HepG2 (cell line): ENCODE measurements at regions not wholly inside any gene's neighbourhood (a gene's known extent, or its start where the extent isn't known, plus 50 kb on each side); places are given as distances from the start of the nearest gene placed in this dataset.

Experiments used
- ATAC-seq: fragments of 200-7000 bp; cut with Tn5 transposase; 3 replicates; pipeline ENCODE4 v1.9.1; 2020; ENCODE audit warnings: mild to moderate bottlenecking, moderate library complexity
- BruUV-seq: library from RNA; stranded (reverse); fragments of 400-500 nt; replicated peaks from 2 replicates; lab custom pipeline; 2021; lab: Mats Ljungman, UMichigan
- CTCF ChIA-PET: fragments of 300-600 bp; formaldehyde crosslinking; extraction: SDS; loops from one replicate; lab custom pipeline; 2021; ENCODE audit warnings: low total read pairs, inconsistent platforms, low intra/inter-chr PET ratio; lab: Yijun Ruan, JAX
- POLR2A ChIA-PET: fragments of 350-600 bp; sonication (Branson Sonifier 250); formaldehyde crosslinking; loops from one replicate; lab custom pipeline; 2020; ENCODE audit warnings: antibody characterized with exemption, inconsistent platforms; lab: Yijun Ruan, JAX
- DNase-seq: peaks from one replicate; pipeline ENCODE4 v3.0.0-alpha.2; 2015; ENCODE audit warnings: low spot score
- FAIRE-seq: peaks from 3 replicates; lab custom pipeline; 2011; peaks lifted over from hg19 to GRCh38; lab: Jason Lieb, UNC
- H2AFZ ChIP-seq: one replicate; pipeline ENCODE4 v1.6.1; 2011; ENCODE audit warnings: low read length, inconsistent platforms
- H3K27ac ChIP-seq: fragments of 300-600 bp; 3 replicates; pipeline ENCODE4 v1.8.0; 2011; ENCODE audit warnings: mixed run types, mild to moderate bottlenecking, mixed read lengths, low read length, inconsistent platforms; ENCODE audit not compliant: insufficient read depth; ENCODE audit errors: extremely low read length
- H3K27me3 ChIP-seq, 2 experiments: fragments of 200-600 bp in 1 of 2; 2 replicates in 1 of 2; 3 replicates in 1 of 2; pipeline versions ENCODE4 v1.6.0 to v1.8.0; 2011; ENCODE audit warnings: low read length in 2 of 2, mild to moderate bottlenecking in 2 of 2, moderate library complexity in 2 of 2, inconsistent platforms in 1 of 2; ENCODE audit not compliant: insufficient read depth in 2 of 2, control insufficient read depth in 1 of 2
- H3K36me3 ChIP-seq, 2 experiments: fragments of 200-600 bp in 1 of 2; replicated peaks in 1 of 2; 2 replicates in 1 of 2; 3 replicates in 1 of 2; pipeline versions ENCODE4 v1.5.1 to v1.8.0; 2011; ENCODE audit warnings: low read length in 2 of 2, inconsistent platforms in 1 of 2; ENCODE audit not compliant: insufficient read depth in 2 of 2, control insufficient read depth in 1 of 2
- H3K4me1 ChIP-seq: 2 replicates; pipeline ENCODE4 v1.5.1; 2012; ENCODE audit warnings: low read length, inconsistent platforms; ENCODE audit not compliant: insufficient read depth
- H3K4me2 ChIP-seq: 2 replicates; pipeline ENCODE4 v1.6.0; 2011; ENCODE audit warnings: low read depth, low read length, inconsistent platforms
- H3K4me3 ChIP-seq, 3 experiments: fragments of 200-600 bp in 1 of 3; sonication (generic), shearing (Covaris generic) in 1 of 3; replicated peaks in 1 of 3; 2 replicates each; pipeline ENCODE4 v1.5.1; 2011 to 2016; ENCODE audit warnings: low read length in 3 of 3, inconsistent platforms in 2 of 3, low read depth in 2 of 3, mild to moderate bottlenecking in 2 of 3, control low read depth in 1 of 3, mixed read lengths in 1 of 3; ENCODE audit not compliant: insufficient read depth in 1 of 3
- H3K79me2 ChIP-seq: one replicate; pipeline ENCODE4 v1.6.1; 2011; ENCODE audit warnings: low read length, inconsistent platforms; ENCODE audit not compliant: insufficient read depth
- H3K9ac ChIP-seq: 2 replicates; pipeline ENCODE4 v1.6.0; 2011; ENCODE audit warnings: mild to moderate bottlenecking, low read depth, low read length, inconsistent platforms; ENCODE audit not compliant: insufficient read depth
- H3K9me3 ChIP-seq: 2 replicates; pipeline ENCODE4 v1.5.1; 2012; ENCODE audit warnings: mild to moderate bottlenecking, low read length
- H4K20me1 ChIP-seq: 2 replicates; pipeline ENCODE4 v1.6.0; 2011; ENCODE audit warnings: inconsistent platforms, mild to moderate bottlenecking, low read length, moderate library complexity; ENCODE audit not compliant: insufficient read depth
- ARID3A ChIP-seq: IDR thresholded peaks from 2 replicates; pipeline ENCODE4 v1.6.1; 2012; ENCODE audit warnings: low read depth, low read length, improper control_type of control experiment
- ZFP36L2 ChIP-seq: sonication (generic); formaldehyde crosslinking; IDR thresholded peaks from 2 replicates; pipeline ENCODE4 v1.4.0; 2020; ENCODE audit warnings: missing genetic modification reagents
- ZFP37 ChIP-seq: sonication (generic); formaldehyde crosslinking; IDR thresholded peaks from 2 replicates; pipeline ENCODE4 v1.4.0; 2020; ENCODE audit warnings: missing genetic modification reagents, borderline replicate concordance
- ZNF30 ChIP-seq: sonication (generic); formaldehyde crosslinking; IDR thresholded peaks from 2 replicates; pipeline ENCODE4 v1.5.0; 2020; ENCODE audit warnings: mild to moderate bottlenecking, missing genetic modification reagents
- ZNF670 ChIP-seq: sonication (generic); formaldehyde crosslinking; IDR thresholded peaks from 2 replicates; pipeline ENCODE4 v1.8.0; 2022; ENCODE audit warnings: mild to moderate bottlenecking, missing genetic modification reagents, borderline replicate concordance
- WGBS: methylation state at CpG from one replicate; pipeline ENCODE4 v1.1.6; 2017; ENCODE audit warnings: low lambda C conversion rate; 5-methylcytosine and 5-hydroxymethylcytosine counted together
- in situ Hi-C: cut with HindIII; loops from 2 replicates; pipeline ENCODE4 v1.10.0; 2017; ENCODE audit warnings: low pct_unique_long_range_greater_than_20kb; ENCODE audit not compliant: extremely low pct_ligation_motif_present
- intact Hi-C: fragments of 100-400 bp; cut with micrococcal nuclease; formaldehyde crosslinking; loops from one replicate; pipeline ENCODE4 v1.10.0; 2022; ENCODE audit not compliant: unreplicated experiment
- TF ChIP-seq, protein P1 (sequence below): sonication (generic); formaldehyde crosslinking; IDR thresholded peaks from 2 replicates; pipeline ENCODE4 v1.4.0; 2020; ENCODE audit warnings: missing genetic modification reagents
- TF ChIP-seq, protein P2 (sequence below): IDR thresholded peaks from 2 replicates; pipeline ENCODE4 v1.6.1; 2016; ENCODE audit warnings: low read depth

GRCh38 chr5:4387290-4387689, 752.8 kb upstream of the ADAMTS16 start (continued):
- TF ChIP-seq, protein P1, sequence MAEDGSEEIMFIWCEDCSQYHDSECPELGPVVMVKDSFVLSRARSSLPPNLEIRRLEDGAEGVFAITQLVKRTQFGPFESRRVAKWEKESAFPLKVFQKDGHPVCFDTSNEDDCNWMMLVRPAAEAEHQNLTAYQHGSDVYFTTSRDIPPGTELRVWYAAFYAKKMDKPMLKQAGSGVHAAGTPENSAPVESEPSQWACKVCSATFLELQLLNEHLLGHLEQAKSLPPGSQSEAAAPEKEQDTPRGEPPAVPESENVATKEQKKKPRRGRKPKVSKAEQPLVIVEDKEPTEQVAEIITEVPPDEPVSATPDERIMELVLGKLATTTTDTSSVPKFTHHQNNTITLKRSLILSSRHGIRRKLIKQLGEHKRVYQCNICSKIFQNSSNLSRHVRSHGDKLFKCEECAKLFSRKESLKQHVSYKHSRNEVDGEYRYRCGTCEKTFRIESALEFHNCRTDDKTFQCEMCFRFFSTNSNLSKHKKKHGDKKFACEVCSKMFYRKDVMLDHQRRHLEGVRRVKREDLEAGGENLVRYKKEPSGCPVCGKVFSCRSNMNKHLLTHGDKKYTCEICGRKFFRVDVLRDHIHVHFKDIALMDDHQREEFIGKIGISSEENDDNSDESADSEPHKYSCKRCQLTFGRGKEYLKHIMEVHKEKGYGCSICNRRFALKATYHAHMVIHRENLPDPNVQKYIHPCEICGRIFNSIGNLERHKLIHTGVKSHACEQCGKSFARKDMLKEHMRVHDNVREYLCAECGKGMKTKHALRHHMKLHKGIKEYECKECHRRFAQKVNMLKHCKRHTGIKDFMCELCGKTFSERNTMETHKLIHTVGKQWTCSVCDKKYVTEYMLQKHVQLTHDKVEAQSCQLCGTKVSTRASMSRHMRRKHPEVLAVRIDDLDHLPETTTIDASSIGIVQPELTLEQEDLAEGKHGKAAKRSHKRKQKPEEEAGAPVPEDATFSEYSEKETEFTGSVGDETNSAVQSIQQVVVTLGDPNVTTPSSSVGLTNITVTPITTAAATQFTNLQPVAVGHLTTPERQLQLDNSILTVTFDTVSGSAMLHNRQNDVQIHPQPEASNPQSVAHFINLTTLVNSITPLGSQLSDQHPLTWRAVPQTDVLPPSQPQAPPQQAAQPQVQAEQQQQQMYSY (CRISPR knock-in tag), result no peak

DNA sequence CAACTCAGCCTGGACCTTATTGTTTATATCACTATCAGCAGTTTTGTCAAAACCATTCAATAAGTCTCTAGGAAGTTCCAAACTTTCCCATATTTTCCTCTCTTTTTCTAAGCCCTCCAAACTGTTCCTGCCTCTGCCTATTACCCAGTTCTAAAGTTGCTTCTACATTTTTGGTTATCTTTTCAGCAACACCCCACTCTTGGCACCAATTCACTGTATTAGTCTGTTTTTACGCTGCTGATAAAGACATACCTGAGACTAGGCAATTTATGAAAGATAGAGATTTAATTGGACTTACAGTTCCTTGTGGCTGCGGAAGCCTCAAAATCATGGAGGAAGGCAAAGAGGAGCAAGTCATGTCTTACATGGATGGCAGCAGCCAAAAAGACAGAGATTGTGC, 744.4 kb upstream of the ADAMTS16 start:
- H4K20me1 ChIP-seq, result no peaks in the 10 kb centered on the region
- ATAC-seq (no peak), FAIRE-seq (no peak), DNase-seq (no peak)
- in situ Hi-C loops (no loop called here), intact Hi-C loops (no loop called here)
- H3K9me3 ChIP-seq, result peaks cover 80% of the 10 kb centered on the region
- no peak overlapping the region for H2AFZ ChIP-seq
- H3K36me3 ChIP-seq, result no peaks in the 10 kb centered on the region
- no peaks in the 10 kb centered on the region for H3K4me1 ChIP-seq
- ChIA-PET CTCF (no interaction called here), POLR2A (no interaction called here)
- no TSS peak for BruUV-seq
- H3K9ac ChIP-seq, result no peak overlapping the region
- no peaks in the 10 kb centered on the region for H3K27me3 ChIP-seq
- no peaks in the 10 kb centered on the region for H3K79me2 ChIP-seq
- TF ChIP-seq ZNF670 (CRISPR knock-in tag) (no peak), ARID3A (no peak), ZFP37 (CRISPR knock-in tag) (no peak), ZFP36L2 (CRISPR knock-in tag) (no peak), ZNF30 (CRISPR knock-in tag) (no peak)
- TF ChIP-seq, protein P2, sequence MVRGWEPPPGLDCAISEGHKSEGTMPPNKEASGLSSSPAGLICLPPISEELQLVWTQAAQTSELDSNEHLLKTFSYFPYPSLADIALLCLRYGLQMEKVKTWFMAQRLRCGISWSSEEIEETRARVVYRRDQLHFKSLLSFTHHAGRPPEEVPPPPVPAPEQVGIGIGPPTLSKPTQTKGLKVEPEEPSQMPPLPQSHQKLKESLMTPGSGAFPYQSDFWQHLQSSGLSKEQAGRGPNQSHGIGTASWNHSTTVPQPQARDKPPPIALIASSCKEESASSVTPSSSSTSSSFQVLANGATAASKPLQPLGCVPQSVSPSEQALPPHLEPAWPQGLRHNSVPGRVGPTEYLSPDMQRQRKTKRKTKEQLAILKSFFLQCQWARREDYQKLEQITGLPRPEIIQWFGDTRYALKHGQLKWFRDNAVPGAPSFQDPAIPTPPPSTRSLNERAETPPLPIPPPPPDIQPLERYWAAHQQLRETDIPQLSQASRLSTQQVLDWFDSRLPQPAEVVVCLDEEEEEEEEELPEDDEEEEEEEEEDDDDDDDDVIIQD (CRISPR knock-in tag), result no peak
- no peak overlapping the region for H3K4me2 ChIP-seq
- WGBS, result 48% methylated on average over 2 of the region's 2 CpGs
- no peak overlapping the region for H3K27ac ChIP-seq
- no peak overlapping the region for H3K4me3 ChIP-seq
